GM04504 (cell line): ENCODE measurements at regions not wholly inside any gene's neighbourhood (a gene's known extent, or its start where the extent isn't known, plus 50 kb on each side); places are given as distances from the start of the nearest gene placed in this dataset.

ENCODE experiments used
- DNase-seq: peaks from one replicate; pipeline ENCODE4 v3.0.0-alpha.2; 2012; ENCODE audit warnings: low read depth

- DNase-seq: no peak
These were observed 217.2 kb upstream of the CADM1 start for GRCh38 chr11:115721296-115721995.

- no peak for DNase-seq
These were observed 216.5 kb upstream of the CADM1 start for GRCh38 chr11:115720602-115721245.

GRCh38 chr11:115718945-115719344 lies 214.7 kb upstream of the CADM1 start:
- no peak for DNase-seq

- DNase-seq: no peak
These were observed 213.9 kb upstream of the CADM1 start for GRCh38 chr11:115718106-115718505.

- DNase-seq: no peak
These were observed 212.7 kb upstream of the CADM1 start for GRCh38 chr11:115716601-115717529.

GRCh38 chr11:115716080-115716479 lies 211.9 kb upstream of the CADM1 start:
- no peak for DNase-seq

- DNase-seq: no peak
These were observed 211.1 kb upstream of the CADM1 start for GRCh38 chr11:115715251-115715770.

GRCh38 chr11:115712296-115712695 lies 208.1 kb upstream of the CADM1 start:
- DNase-seq: no peak

GRCh38 chr11:115710980-115711379 lies 206.8 kb upstream of the CADM1 start:
- DNase-seq: no peak

GRCh38 chr11:115710426-115710825 lies 206.2 kb upstream of the CADM1 start:
- no peak for DNase-seq

GRCh38 chr11:115709297-115709696 lies 205.1 kb upstream of the CADM1 start:
- DNase-seq: no peak

GRCh38 chr11:115707180-115707905 lies 203.1 kb upstream of the CADM1 start:
- no peak for DNase-seq

GRCh38 chr11:115706626-115707135 lies 202.5 kb upstream of the CADM1 start:
- DNase-seq: no peak

GRCh38 chr11:115705200-115705599 lies 201.0 kb upstream of the CADM1 start:
- no peak for DNase-seq

GRCh38 chr11:115700981-115701875 lies 197.0 kb upstream of the CADM1 start:
- DNase-seq: no peak

- no peak for DNase-seq
These were observed 196.3 kb upstream of the CADM1 start for GRCh38 chr11:115700496-115700895.

GRCh38 chr11:115699733-115700132 lies 195.5 kb upstream of the CADM1 start:
- DNase-seq: no peak

GRCh38 chr11:115699326-115699725 lies 195.1 kb upstream of the CADM1 start:
- no peak for DNase-seq

- no peak for DNase-seq
These were observed 194.0 kb upstream of the CADM1 start for GRCh38 chr11:115698243-115698642.

GRCh38 chr11:115696563-115696962 lies 192.3 kb upstream of the CADM1 start:
- DNase-seq: no peak
